Mesenchymal stem cell (in vitro differentiated cells and primary cell): ENCODE measurements at regions not wholly inside any gene's neighbourhood (a gene's known extent, or its start where the extent isn't known, plus 50 kb on each side); places are given as distances from the start of the nearest gene placed in this dataset.

Experiments used
- DNase-seq: peaks from one replicate; pipeline ENCODE4 v3.0.0-alpha.2; 2013
- H2AFZ ChIP-seq: one replicate; pipeline ENCODE4 v1.6.1; 2013; ENCODE audit warnings: low read depth, mild to moderate bottlenecking, control low read depth, inconsistent platforms, low read length, moderate library complexity
- H2AK5ac ChIP-seq: 2 replicates; pipeline ENCODE4 v1.6.1; 2013; ENCODE audit warnings: low read length, moderate library complexity, mild to moderate bottlenecking, inconsistent platforms; ENCODE audit not compliant: severe bottlenecking
- H2BK120ac ChIP-seq: one replicate; pipeline ENCODE4 v1.6.1; 2013; ENCODE audit warnings: low read depth, mild to moderate bottlenecking, inconsistent platforms, low read length, moderate library complexity
- H2BK12ac ChIP-seq, 2 experiments: one replicate each; pipeline ENCODE4 v1.6.1; 2013; ENCODE audit warnings: inconsistent platforms in 2 of 2, low read length in 2 of 2, mild to moderate bottlenecking in 2 of 2, moderate library complexity in 2 of 2, control low read depth in 1 of 2
- H2BK15ac ChIP-seq: one replicate; pipeline ENCODE4 v1.6.1; 2013; ENCODE audit warnings: mild to moderate bottlenecking, low read depth, inconsistent platforms; ENCODE audit not compliant: poor library complexity, severe bottlenecking
- H2BK5ac ChIP-seq: 2 replicates; pipeline ENCODE4 v1.6.1; 2013; ENCODE audit warnings: low read depth, mild to moderate bottlenecking, low read length, control low read depth, inconsistent platforms; ENCODE audit not compliant: poor library complexity, severe bottlenecking
- H3K14ac ChIP-seq, 2 experiments: one replicate each; pipeline ENCODE4 v1.6.1; 2013; ENCODE audit warnings: inconsistent platforms in 2 of 2, low read length in 2 of 2, control low read depth in 1 of 2, mild to moderate bottlenecking in 1 of 2, moderate library complexity in 1 of 2
- H3K18ac ChIP-seq, 2 experiments: one replicate each; pipeline ENCODE4 v1.6.1; 2013; ENCODE audit warnings: inconsistent platforms in 2 of 2, low read length in 2 of 2, control low read depth in 1 of 2, low read depth in 1 of 2, mild to moderate bottlenecking in 1 of 2
- H3K23ac ChIP-seq, 2 experiments: one replicate each; pipeline ENCODE4 v1.6.1; 2013; ENCODE audit warnings: inconsistent platforms in 2 of 2, low read length in 2 of 2, mild to moderate bottlenecking in 2 of 2, moderate library complexity in 2 of 2, control low read depth in 1 of 2
- H3K27ac ChIP-seq: 2 replicates; pipeline ENCODE4 v1.5.1; 2013; ENCODE audit warnings: mild to moderate bottlenecking, moderate library complexity, low read length, control low read depth, inconsistent platforms; ENCODE audit not compliant: poor library complexity, severe bottlenecking
- H3K27me3 ChIP-seq, 2 experiments: 2 replicates each; pipeline versions ENCODE4 v1.6.1 to v1.7.0; 2013; ENCODE audit warnings: low read length in 2 of 2, mild to moderate bottlenecking in 2 of 2, moderate library complexity in 2 of 2, control low read depth in 1 of 2, inconsistent platforms in 1 of 2; ENCODE audit not compliant: control insufficient read depth in 1 of 2, insufficient read depth in 1 of 2
- H3K36me3 ChIP-seq, 2 experiments: 2 replicates each; pipeline versions ENCODE4 v1.6.1 to v1.7.0; 2013; ENCODE audit warnings: low read length in 2 of 2, control low read depth in 1 of 2, inconsistent platforms in 1 of 2, low read depth in 1 of 2, mild to moderate bottlenecking in 1 of 2; ENCODE audit not compliant: insufficient read depth in 2 of 2, control insufficient read depth in 1 of 2
- H3K4ac ChIP-seq, 2 experiments: one replicate each; pipeline ENCODE4 v1.6.1; 2013; ENCODE audit warnings: inconsistent platforms in 2 of 2, low read length in 2 of 2, mild to moderate bottlenecking in 2 of 2, moderate library complexity in 2 of 2, control low read depth in 1 of 2, low read depth in 1 of 2
- H3K4me1 ChIP-seq: 2 replicates; pipeline ENCODE4 v1.6.1; 2013; ENCODE audit warnings: low read depth, low read length, control low read depth; ENCODE audit not compliant: control insufficient read depth, insufficient read depth
- H3K4me2 ChIP-seq: 2 replicates; pipeline ENCODE4 v1.6.1; 2013; ENCODE audit warnings: low read length, mild to moderate bottlenecking, inconsistent platforms; ENCODE audit not compliant: poor library complexity, severe bottlenecking
- H3K4me3 ChIP-seq, 2 experiments: 2 replicates each; pipeline versions ENCODE4 v1.5.1 to v1.7.0; 2013; ENCODE audit warnings: low read length in 2 of 2, mild to moderate bottlenecking in 2 of 2, control low read depth in 1 of 2, low read depth in 1 of 2; ENCODE audit not compliant: insufficient read depth in 1 of 2
- H3K79me1 ChIP-seq: replicated peaks from 2 replicates; pipeline ENCODE4 v1.6.1; 2013; ENCODE audit warnings: mild to moderate bottlenecking, control low read depth, low read length, inconsistent platforms; ENCODE audit not compliant: poor library complexity, severe bottlenecking
- H3K9ac ChIP-seq: 2 replicates; pipeline ENCODE4 v1.7.0; 2013; ENCODE audit warnings: mild to moderate bottlenecking, low read length, moderate library complexity
- H3K9me3 ChIP-seq: 2 replicates; pipeline ENCODE4 v1.7.0; 2013; ENCODE audit warnings: mild to moderate bottlenecking, low read length; ENCODE audit not compliant: control insufficient read depth
- H4K8ac ChIP-seq: one replicate; pipeline ENCODE4 v1.6.1; 2013; ENCODE audit warnings: inconsistent platforms, mild to moderate bottlenecking, low read length, moderate library complexity
- H4K91ac ChIP-seq: one replicate; pipeline ENCODE4 v1.6.1; 2013; ENCODE audit warnings: mild to moderate bottlenecking, low read length, inconsistent platforms
- WGBS: methylation state at CpG from one replicate; pipeline ENCODE4 v1.1.7; 2013; ENCODE audit warnings: mixed read lengths; 5-methylcytosine and 5-hydroxymethylcytosine counted together

DNA sequence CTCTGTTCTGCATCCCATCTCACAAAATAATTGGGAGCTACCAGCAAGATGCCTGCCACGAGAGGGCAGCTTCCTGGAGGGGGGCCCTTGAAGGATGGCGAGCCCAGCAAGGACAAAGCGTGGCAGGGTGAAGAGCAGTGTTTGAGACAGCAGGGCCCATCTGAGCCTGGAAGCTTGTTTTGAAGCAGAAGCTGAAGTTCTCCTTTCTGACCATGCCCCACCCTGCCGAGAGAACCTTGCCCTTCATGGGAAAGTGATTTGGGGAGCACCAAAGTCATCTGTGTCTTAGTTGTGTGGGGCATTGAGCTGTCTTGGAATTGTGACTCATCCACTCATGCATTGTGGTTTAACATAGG, 216.3 kb downstream of the BCL11A start:
- WGBS = 66% methylated on average over 4 of the region's 4 CpGs
- Histone ChIP-seq H2BK12ac (no peak overlapping the region), H3K4me2 (no peak overlapping the region), H2AK5ac (no peak overlapping the region), H3K4me3 (no peak overlapping the region), H3K79me1 (no peaks in the 10 kb centered on the region), H2BK5ac (no peak overlapping the region), H4K8ac (no peak overlapping the region), H3K23ac (no peak overlapping the region), H3K27me3 (no peaks in the 10 kb centered on the region), H2BK15ac (no peak overlapping the region), H3K9me3 (no peaks in the 10 kb centered on the region), H2BK120ac (no peak overlapping the region), H4K91ac (no peak overlapping the region), H3K4me1 (no peaks in the 10 kb centered on the region), H3K27ac (no peak overlapping the region), H3K18ac (no peak overlapping the region), H3K4ac (no peak overlapping the region), H3K14ac (no peak overlapping the region), H2AFZ (no peak overlapping the region), H3K36me3 (no peaks in the 10 kb centered on the region), H3K9ac (no peak overlapping the region)
- no peak for DNase-seq

DNA sequence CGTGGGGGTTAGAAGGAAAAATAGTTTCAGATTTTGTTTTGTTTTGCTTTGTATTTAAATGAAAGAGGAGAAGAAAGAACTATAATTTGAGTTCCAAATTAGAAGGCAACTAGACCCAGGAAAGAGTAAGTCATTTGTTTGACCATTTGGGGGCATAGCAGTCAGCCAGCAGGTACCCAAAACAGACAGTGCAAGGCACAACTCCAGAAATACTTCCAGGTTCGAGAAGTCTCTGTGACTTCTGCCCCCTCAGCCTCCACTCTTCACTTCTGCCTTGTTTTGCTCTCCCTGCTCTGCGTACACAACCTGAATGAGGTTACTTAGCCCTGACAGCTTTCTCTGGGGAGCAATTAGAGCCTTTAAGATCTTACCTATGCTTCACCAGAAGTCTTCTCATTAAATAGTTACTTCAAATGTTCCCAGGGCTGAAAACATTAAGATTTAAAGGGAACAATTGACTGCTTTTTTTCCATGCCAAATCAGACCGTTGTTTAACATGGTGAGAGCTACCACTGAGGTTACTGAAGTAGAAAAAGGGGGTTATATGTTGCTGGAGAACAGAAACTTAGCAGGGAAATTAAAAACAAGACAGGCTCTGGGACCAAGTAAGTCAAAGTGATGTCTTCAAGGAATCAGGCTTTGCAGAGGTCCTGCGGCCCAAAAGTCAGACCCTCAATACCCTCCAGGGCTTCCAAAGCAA, 216.9 kb downstream of the BCL11A start:
- Histone ChIP-seq H2AK5ac (no peak overlapping the region), H3K23ac (no peak overlapping the region), H3K4me2 (no peak overlapping the region), H3K9me3 (no peaks in the 10 kb centered on the region), H4K8ac (no peak overlapping the region), H4K91ac (no peak overlapping the region), H2AFZ (no peak overlapping the region), H2BK15ac (no peak overlapping the region), H3K18ac (no peak overlapping the region), H3K4me1 (no peaks in the 10 kb centered on the region), H2BK12ac (no peak overlapping the region), H3K9ac (no peak overlapping the region), H2BK5ac (no peak overlapping the region), H3K4me3 (no peak overlapping the region), H2BK120ac (no peak overlapping the region), H3K4ac (no peak overlapping the region), H3K27ac (no peak overlapping the region), H3K14ac (no peak overlapping the region), H3K36me3 (no peaks in the 10 kb centered on the region), H3K79me1 (no peaks in the 10 kb centered on the region), H3K27me3 (no peaks in the 10 kb centered on the region)
- 74% methylated on average over 5 of the region's 5 CpGs for WGBS
- DNase-seq = no peak

DNA sequence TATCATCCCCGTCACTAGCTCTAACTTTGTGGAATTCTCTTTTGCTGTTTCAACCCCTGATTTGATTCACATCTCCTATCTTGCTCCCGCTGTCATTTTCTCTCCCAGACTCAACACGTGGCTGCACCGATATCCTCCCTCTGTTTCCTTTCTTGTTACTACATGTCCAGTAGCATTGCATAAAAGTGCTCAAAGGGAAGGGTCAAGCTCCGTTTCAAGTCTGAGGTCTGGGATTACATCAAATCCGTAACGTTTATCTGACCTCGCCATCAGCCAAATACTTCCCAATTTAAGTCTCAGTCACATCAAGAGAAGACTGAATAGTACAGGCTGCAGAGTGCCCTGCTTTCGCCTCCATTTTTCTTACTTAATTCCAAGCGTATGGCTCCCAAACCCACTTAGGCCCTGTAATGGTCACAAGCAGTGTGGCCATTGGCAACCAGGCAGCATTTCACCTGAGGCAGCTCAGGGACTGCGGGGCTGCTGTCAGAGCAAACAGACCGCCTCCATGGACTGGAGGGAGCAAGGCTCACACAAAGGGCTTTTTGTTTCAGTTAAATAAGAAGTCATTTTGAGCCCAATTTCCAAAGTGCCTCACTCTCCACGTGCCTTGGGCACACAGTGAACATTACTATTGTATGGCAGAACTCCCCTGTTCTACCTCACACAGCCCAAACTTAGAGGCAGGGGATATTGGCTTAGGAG, 217.8 kb downstream of the BCL11A start:
- WGBS = 90% methylated on average over 12 of the region's 13 CpGs
- Histone ChIP-seq H3K4me1 (no peaks in the 10 kb centered on the region), H3K79me1 (no peaks in the 10 kb centered on the region), H4K8ac (no peak overlapping the region), H3K27ac (no peak overlapping the region), H3K9me3 (no peaks in the 10 kb centered on the region), H3K14ac (no peak overlapping the region), H2BK15ac (no peak overlapping the region), H3K9ac (no peak overlapping the region), H3K36me3 (no peaks in the 10 kb centered on the region), H3K4me2 (no peak overlapping the region), H2AK5ac (no peak overlapping the region), H2BK12ac (no peak overlapping the region), H3K4me3 (no peak overlapping the region), H2AFZ (no peak overlapping the region), H3K4ac (no peak overlapping the region), H3K23ac (no peak overlapping the region), H3K18ac (no peak overlapping the region), H2BK5ac (no peak overlapping the region), H3K27me3 (no peaks in the 10 kb centered on the region), H2BK120ac (no peak overlapping the region), H4K91ac (no peak overlapping the region)
- DNase-seq = no peak

DNA sequence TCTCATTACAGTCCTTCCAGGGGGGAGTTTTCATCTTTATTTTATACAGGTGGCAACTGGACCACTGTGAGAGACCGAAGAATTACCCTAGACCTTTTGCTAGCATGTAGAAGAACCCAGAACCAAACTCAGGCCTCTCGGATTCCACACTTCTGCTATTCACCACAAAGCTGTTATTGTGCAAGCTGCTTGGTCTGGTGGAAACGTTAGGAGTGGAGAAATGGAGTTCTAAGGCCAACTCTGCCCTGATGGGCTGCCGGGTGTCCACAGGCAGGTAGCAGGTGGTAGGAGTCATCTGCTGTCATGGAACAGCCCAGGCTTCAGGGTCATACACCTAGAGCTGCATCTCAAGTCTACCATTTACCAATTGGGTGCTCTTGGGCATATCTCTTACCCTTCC, 218.8 kb downstream of the BCL11A start:
- Histone ChIP-seq H4K8ac (no peak overlapping the region), H2BK120ac (no peak overlapping the region), H3K36me3 (no peaks in the 10 kb centered on the region), H3K14ac (no peak overlapping the region), H3K4me2 (no peak overlapping the region), H4K91ac (no peak overlapping the region), H3K79me1 (no peaks in the 10 kb centered on the region), H2BK15ac (no peak overlapping the region), H3K27me3 (no peaks in the 10 kb centered on the region), H3K9ac (no peak overlapping the region), H2BK5ac (no peak overlapping the region), H2BK12ac (no peak overlapping the region), H2AFZ (no peak overlapping the region), H3K4ac (no peak overlapping the region), H3K27ac (no peak overlapping the region), H3K4me1 (no peaks in the 10 kb centered on the region), H3K23ac (no peak overlapping the region), H3K18ac (no peak overlapping the region), H3K4me3 (no peak overlapping the region), H3K9me3 (no peaks in the 10 kb centered on the region), H2AK5ac (no peak overlapping the region)
- 75% methylated on average over 4 of the region's 4 CpGs for WGBS
- DNase-seq = no peak
